SK-N-SH treated with all-trans-retinoic acid at 6 μM for 48 hours (cell line): ENCODE measurements at regions not wholly inside any gene's neighbourhood (a gene's known extent, or its start where the extent isn't known, plus 50 kb on each side); places are given as distances from the start of the nearest gene placed in this dataset.

Source experiments
- ATAC-seq: fragments of 200-7000 bp; cut with Tn5 transposase; 3 replicates; pipeline ENCODE4 v1.9.1; 2020; ENCODE audit warnings: mild to moderate bottlenecking, moderate library complexity
- BACH2 ChIP-seq: fragments of 250-450 bp; sonication (Bioruptor Pico); IDR thresholded peaks from 2 replicates; pipeline ENCODE4 v1.9.0; 2021; ENCODE audit warnings: mild to moderate bottlenecking, borderline replicate concordance
- CREB5 ChIP-seq: fragments of 250-450 bp; sonication (Bioruptor Pico); IDR thresholded peaks from 2 replicates; pipeline ENCODE4 v1.5.1; 2020; ENCODE audit warnings: low read depth, mild to moderate bottlenecking, moderate library complexity
- CSDC2 ChIP-seq: fragments of 250-450 bp; sonication (Bioruptor Pico); IDR thresholded peaks from 2 replicates; pipeline ENCODE4 v1.5.0; 2020; ENCODE audit warnings: mild to moderate bottlenecking, moderate library complexity
- ISL1 ChIP-seq: fragments of 250-450 bp; sonication (Bioruptor Pico); IDR thresholded peaks from 2 replicates; pipeline ENCODE4 v2.1.2; 2022; ENCODE audit warnings: mild to moderate bottlenecking, moderate library complexity
- PATZ1 ChIP-seq: fragments of 250-450 bp; sonication (Bioruptor Pico); IDR thresholded peaks from 2 replicates; pipeline ENCODE4 v1.8.0; 2020; ENCODE audit warnings: mild to moderate bottlenecking, moderate library complexity, borderline replicate concordance
- PPARA ChIP-seq: fragments of 250-450 bp; sonication (Bioruptor Pico); IDR thresholded peaks from 2 replicates; pipeline ENCODE4 v1.5.0; 2020; ENCODE audit warnings: mild to moderate bottlenecking, borderline replicate concordance
- TCF4 ChIP-seq: fragments of 250-450 bp; sonication (Bioruptor Pico); IDR thresholded peaks from 2 replicates; pipeline ENCODE4 v1.8.0; 2021; ENCODE audit warnings: mild to moderate bottlenecking, moderate library complexity, borderline replicate concordance
- TOX ChIP-seq: fragments of 250-450 bp; sonication (Bioruptor Pico); IDR thresholded peaks from 2 replicates; pipeline ENCODE4 v1.8.0; 2021; ENCODE audit warnings: mild to moderate bottlenecking, moderate library complexity, borderline replicate concordance
- ZNF565 ChIP-seq: fragments of 450-650 bp; formaldehyde crosslinking; conservative IDR thresholded peaks from 2 replicates; pipeline ENCODE4 v1.5.0; 2020; ENCODE audit warnings: low read depth, mild to moderate bottlenecking, moderate library complexity
- TF ChIP-seq, protein P1 (sequence below): fragments of 250-450 bp; sonication (Bioruptor Pico); IDR thresholded peaks from 2 replicates; pipeline ENCODE4 v1.5.1; 2021; ENCODE audit warnings: mild to moderate bottlenecking, moderate library complexity
- TF ChIP-seq, protein P2 (sequence below): fragments of 250-450 bp; sonication (Bioruptor Pico); IDR thresholded peaks from 2 replicates; pipeline ENCODE4 v1.5.0; 2020; ENCODE audit warnings: mild to moderate bottlenecking, moderate library complexity

- ATAC-seq = no peak
- TF ChIP-seq, protein P1, sequence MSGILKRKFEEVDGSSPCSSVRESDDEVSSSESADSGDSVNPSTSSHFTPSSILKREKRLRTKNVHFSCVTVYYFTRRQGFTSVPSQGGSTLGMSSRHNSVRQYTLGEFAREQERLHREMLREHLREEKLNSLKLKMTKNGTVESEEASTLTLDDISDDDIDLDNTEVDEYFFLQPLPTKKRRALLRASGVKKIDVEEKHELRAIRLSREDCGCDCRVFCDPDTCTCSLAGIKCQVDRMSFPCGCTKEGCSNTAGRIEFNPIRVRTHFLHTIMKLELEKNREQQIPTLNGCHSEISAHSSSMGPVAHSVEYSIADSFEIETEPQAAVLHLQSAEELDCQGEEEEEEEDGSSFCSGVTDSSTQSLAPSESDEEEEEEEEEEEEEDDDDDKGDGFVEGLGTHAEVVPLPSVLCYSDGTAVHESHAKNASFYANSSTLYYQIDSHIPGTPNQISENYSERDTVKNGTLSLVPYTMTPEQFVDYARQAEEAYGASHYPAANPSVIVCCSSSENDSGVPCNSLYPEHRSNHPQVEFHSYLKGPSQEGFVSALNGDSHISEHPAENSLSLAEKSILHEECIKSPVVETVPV (CRISPR knock-in tag) = 0 out of 2 replicates have a peak, but pooled peaks have one; percentile 49
- TF ChIP-seq TCF4 (CRISPR knock-in tag) (peak; percentile 85), BACH2 (CRISPR knock-in tag) (no peak)
- TF ChIP-seq, protein P2, sequence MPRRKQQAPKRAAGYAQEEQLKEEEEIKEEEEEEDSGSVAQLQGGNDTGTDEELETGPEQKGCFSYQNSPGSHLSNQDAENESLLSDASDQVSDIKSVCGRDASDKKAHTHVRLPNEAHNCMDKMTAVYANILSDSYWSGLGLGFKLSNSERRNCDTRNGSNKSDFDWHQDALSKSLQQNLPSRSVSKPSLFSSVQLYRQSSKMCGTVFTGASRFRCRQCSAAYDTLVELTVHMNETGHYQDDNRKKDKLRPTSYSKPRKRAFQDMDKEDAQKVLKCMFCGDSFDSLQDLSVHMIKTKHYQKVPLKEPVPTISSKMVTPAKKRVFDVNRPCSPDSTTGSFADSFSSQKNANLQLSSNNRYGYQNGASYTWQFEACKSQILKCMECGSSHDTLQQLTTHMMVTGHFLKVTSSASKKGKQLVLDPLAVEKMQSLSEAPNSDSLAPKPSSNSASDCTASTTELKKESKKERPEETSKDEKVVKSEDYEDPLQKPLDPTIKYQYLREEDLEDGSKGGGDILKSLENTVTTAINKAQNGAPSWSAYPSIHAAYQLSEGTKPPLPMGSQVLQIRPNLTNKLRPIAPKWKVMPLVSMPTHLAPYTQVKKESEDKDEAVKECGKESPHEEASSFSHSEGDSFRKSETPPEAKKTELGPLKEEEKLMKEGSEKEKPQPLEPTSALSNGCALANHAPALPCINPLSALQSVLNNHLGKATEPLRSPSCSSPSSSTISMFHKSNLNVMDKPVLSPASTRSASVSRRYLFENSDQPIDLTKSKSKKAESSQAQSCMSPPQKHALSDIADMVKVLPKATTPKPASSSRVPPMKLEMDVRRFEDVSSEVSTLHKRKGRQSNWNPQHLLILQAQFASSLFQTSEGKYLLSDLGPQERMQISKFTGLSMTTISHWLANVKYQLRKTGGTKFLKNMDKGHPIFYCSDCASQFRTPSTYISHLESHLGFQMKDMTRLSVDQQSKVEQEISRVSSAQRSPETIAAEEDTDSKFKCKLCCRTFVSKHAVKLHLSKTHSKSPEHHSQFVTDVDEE (CRISPR knock-in tag) = peak; percentile 73; the same call in 1 of the 2 replicates
Observed at GRCh38 chr4:155430895-155431795, 54.4 kb upstream of the MAP9 start.

DNA sequence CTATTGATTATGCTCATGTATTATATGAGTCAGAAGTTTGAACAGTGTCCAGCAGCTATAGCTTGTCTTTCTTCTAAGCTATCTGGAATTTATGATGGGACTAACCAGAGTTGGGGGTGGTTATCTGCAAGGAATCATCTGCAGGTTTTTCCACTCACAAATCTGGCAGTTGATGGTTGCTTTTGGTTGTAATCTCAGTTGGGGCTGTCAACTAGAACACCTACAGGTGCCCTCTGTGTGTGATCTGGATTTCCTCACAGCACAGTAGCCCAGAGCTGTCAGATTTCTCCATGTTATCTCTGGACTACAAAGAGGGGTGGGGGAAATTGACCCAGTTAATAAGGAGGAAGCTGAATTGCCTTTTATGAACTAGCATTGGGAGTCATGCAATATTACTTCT, 51.4 kb upstream of the MAP9 start:
- no peak for TF ChIP-seq CREB5 (CRISPR knock-in tag)
- TF ChIP-seq PPARA (CRISPR knock-in tag) = no peak
- no peak for TF ChIP-seq BACH2 (CRISPR knock-in tag)
- no peak for TF ChIP-seq CSDC2
- no peak for TF ChIP-seq TOX (CRISPR knock-in tag)
- TF ChIP-seq ISL1 (CRISPR knock-in tag) = 0 out of 2 replicates have a peak, but pooled peaks have one; percentile 17
- ATAC-seq = no peak

GRCh38 chr4:155426953-155427352, 50.2 kb upstream of the MAP9 start:
- ATAC-seq = no peak
- no peak for TF ChIP-seq PATZ1 (CRISPR knock-in tag)
- no peak for TF ChIP-seq ZNF565 (CRISPR knock-in tag)
